ENCODE measurements at regions not wholly inside any gene's neighbourhood (a gene's known extent, or its start where the extent isn't known, plus 50 kb on each side); places are given as distances from the start of the nearest gene placed in this dataset.
"Not testable (repeated sequence)": the region's sequence is repeated elsewhere in the genome, so short reads cannot be mapped to it uniquely, and the experiment has no call there.

DNA sequence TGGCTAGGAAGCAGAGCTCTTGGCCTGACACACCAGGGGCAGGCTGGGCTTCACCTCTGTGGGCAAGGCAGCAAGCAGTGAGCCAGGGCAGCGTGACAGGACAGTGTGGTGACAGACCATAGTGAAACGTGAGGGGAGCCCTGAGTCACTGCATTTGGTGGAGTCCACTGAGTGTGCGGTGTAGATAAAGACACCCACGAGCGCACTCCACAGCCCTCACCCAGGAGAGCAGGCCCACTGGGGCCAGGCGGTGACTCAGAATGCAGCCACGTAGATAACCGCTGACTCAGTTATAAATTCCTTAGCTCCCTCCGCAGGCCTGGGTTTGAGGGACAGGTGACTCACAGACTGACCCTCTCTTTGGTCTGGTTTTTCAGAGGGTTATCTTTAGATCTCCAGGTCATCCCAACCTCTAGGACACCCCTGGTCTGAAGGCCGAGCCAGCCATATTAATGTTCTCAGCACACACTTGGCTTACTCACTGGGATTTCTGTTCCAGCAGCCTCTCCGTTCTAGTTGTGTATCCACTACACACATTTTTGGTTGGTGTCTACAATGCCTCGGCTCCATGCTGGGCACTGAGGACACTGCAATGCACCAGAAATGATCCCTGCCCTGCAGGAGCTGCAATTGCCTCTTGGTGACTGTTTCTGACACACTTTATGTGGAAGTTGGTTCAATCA, 90.2 kb upstream of the TSPAN2 start:
- DNase-seq (ENCODE audit: low read depth), result peak; percentile 96

DNA sequence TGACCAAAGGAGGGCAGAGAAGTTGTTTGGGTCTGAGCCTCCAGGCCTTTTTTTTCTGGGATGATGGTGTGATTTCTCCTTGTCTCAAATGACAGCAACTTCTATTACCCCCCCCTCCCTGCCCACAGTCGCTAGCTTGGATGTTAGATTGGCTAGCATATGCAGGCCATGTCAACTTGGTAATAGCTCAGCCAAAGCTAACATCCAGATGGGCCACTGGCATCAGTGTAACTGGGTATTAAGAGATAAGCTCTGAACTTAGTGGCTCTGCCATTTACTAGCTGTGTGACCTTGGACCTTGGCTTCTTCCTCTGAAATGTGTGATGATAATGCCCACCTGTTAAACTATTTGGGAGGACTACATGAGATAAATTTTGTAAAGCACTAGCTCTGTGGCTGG, 86.9 kb upstream of the TSPAN2 start:
- no peak for DNase-seq (ENCODE audit: low read depth)

DNA sequence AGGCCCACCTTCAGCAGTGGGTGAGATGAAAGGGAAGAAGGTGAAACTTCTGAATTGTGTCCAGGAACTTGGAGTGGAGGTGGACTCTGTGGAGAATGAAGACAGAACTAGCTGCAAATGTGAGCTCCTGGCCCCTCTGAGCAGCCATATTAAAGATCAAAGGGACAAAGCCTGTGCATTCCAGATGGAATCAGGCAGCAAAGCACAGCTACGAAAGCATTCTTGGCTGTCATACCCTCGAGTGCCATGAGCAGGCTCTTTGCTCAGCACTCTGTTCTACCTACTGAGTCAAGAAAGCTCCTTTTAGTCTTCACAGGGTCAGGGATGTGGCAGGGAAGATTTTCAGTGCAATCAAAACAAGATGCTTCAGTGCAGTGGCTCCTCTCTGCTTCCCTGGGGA, 86.3 kb upstream of the TSPAN2 start:
- DNase-seq (ENCODE audit: low read depth), result no peak

DNA sequence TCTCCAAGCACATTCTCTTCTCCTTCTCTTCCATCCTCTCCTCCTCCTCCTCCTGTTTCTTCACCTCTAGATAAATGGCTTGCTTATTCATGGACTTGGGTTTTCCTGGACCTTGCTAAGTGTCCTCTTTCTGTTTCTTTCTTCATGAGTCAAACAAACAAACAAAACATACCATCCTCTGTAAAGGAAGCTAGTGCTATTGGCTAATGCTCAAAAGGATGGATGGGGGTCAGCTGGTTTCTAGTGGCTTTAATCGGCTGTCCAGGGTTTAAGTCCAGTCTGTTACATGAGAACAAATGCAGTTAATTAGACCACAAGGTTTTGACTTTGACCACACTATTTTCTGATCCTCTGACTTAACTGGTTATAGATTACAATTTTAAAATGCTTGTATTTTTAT, 83.8 kb upstream of the TSPAN2 start:
- no peak for DNase-seq (ENCODE audit: low read depth)

DNA sequence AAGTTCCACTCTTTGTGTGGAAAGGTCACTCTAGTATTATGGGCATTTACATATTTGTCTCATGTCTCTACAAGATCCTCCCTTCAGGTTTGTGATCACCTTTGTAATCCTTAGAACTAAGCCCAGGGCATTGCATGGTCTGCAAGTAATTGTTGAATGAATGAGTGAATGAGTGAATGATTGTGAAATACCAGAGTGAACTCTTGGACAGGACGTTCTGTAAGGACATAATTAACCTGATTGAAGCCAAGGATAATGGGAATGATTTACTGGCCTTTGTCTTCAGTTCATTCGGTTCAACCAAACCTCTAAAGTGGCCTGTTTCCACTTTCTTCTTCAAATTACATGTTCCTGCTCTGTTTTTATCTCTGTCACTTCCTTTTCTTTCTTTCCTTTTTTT, 83.0 kb upstream of the TSPAN2 start:
- no peak for DNase-seq (ENCODE audit: low read depth)

DNA sequence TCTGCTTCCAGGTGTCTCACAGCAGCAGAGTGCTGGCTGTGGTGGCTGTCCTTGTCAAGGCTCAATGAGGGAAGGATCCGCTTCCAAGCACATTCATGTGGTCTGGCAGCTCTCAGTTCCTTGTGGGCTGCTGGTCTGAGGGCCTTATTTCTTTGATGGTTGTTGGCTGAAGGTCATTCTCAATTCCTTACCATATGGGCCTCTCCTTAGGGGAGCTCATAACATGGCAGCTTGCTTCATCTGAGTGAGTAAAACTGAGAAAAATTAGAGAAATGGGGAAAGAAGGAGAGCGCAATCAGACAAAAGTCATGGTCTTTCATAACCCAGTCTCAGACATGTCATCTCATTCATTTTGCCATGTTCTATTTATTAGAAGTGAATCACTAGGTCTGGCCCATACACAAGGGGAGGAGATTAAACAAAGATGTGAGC, 81.7 kb upstream of the TSPAN2 start:
- DNase-seq (ENCODE audit: low read depth), result no peak

DNA sequence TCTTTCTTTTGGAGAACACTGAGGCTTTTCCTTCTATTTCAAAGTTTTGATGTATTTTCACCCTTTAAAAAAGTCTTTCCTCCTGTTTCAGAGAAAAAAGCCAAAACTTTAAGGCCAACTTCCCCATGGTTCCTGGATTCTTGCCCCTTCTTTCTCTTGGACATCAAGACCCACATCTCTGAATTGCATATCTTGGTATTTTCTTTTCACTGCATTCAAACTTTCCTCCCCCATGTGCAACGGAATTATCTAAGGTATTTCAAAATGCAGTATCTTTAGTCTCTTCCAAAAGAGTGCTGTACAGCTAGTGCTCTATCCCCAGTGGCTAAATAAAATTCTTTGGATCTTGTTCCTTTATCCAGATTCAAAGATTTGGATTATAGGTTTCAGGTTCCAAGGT, 81.1 kb upstream of the TSPAN2 start:
- no peak for DNase-seq (ENCODE audit: low read depth)

DNA sequence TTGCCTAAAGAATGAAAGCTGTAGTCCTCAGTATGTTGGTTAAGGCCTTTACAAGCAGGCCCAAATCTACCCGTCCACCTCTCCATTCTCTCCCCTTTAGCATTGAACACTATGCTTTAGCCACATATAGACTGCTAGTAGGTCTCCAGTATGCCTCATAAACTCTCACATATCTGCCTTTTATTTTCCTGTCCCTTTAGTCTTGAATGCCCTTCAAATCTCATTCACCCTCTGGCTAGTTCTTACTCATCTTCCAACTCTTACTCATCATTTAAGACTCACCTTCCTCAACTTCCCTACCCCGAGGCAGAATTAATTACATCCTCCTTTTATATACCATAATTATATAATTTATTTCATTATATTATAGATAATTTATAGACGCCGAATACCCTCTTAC, 78.7 kb upstream of the TSPAN2 start:
- DNase-seq (ENCODE audit: low read depth), result no peak

DNA sequence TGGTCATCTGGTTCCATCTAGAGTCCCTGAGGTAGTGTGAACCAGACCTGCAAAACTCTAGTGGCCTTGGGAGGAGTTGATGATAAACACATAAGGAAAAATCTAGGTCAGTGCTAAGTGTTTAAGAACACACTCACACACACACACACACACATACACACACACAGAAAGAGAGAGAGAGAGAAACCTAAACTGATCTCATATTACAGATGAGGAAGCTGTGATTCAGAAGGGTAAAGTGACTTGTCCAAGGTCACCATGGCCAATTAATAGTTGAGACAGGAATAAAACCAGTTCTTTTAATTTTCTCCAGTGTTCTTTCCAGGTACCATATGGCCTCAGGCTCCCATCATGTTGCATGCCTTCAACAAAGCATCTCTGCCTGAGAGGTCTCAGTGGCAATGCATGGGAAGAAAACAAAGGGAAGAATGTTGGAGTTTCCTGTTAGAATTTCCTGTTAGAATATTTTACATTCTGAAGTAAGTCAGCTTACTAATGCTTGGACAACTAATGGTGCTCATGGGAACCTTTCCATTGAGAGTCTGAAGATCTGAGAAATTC, 77.3 kb upstream of the TSPAN2 start:
- peak; percentile 39 for DNase-seq (ENCODE audit: low read depth)

DNA sequence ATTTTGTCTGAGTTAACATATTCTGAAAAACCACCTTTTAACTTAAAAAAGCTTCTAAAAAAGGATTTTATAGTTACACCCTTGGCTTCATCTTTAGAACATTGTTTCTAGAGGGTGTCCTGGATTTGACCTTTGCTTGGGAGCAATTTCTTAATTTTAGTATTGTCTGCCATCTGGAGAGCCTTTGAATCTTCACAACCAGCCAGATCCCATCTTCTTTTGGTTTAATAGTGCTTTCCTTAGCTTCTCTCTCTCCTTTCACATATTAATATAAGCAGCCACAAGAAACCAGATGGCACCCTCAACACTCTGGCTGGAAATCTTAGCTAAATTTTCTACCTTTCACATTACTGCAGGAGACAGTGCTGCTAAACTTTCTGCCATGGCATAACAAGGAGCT, 76.5 kb upstream of the TSPAN2 start:
- DNase-seq (ENCODE audit: low read depth), result no peak

DNA sequence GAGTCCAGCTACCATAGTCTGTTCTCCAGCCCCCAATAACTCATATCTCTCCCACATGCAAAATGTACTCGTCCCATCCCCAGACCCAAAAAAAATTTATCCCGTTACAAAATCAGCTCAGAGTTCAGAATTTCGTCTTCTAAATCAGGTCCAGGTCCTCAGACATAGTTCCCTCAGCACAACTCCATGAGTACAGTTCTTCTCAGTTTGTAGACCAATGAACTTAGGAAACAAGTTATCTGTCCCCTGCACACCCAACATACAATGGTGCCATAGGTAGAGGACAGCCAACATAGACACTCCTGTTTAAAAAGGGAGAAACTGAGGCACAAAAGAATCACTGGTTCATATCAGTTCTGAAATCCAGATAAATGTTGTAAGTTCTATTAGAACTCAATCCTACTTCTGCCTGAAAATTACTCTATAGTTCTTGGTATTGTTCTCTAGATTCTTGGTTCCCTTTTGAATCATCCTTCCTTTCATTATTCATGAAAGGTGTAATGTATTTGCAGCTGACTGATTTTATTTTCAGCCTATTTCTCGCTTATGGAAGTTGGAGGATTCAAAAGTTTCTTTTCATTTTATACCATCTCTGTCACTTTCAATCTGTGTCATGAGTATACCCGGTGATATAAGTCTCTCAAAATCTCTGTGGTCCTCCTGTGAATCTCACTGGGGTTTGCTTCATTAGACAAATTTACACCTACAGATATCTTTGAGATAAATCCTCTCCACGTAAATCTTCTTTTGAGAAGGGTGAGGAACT, 75.8 kb upstream of the TSPAN2 start:
- DNase-seq (ENCODE audit: low read depth), result no peak

DNA sequence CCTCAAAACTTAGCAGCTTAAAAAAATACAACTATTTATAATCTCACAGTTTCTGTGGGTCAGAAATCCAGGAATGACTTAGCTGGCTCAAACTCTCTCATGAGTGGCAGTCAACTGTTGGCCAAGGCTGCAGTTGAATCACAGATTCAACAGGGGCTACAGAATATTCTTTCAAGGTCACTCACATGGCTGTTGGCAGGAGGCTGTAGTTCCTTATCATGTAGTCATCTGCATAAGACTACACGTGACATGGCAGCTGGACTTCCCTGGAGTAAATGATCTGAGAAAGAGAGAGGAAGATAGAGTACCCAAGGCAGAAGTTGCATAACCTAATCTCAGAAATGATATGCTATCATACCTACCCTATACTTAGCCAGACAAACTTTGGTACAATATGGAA, 75.2 kb upstream of the TSPAN2 start:
- DNase-seq (ENCODE audit: low read depth), result no peak

DNA sequence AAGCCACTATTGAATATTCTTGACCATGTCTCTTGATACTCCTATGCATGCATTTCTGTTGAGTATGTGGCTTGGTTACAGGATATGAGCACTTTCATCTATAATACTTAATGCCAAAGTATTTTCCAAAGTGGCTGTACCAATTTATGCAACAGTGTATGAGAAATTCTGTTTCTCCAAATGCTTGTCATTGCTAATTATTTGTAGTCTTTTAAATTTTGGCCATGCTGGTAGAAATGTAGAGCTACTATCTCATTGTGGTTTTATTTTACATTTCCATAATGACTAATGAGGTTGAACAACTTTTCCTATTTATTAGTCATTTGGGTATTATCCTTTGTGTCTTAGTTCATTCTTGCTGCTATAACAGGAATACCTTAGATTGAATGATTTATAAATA, 71.4 kb upstream of the TSPAN2 start:
- DNase-seq (ENCODE audit: low read depth), result no peak

DNA sequence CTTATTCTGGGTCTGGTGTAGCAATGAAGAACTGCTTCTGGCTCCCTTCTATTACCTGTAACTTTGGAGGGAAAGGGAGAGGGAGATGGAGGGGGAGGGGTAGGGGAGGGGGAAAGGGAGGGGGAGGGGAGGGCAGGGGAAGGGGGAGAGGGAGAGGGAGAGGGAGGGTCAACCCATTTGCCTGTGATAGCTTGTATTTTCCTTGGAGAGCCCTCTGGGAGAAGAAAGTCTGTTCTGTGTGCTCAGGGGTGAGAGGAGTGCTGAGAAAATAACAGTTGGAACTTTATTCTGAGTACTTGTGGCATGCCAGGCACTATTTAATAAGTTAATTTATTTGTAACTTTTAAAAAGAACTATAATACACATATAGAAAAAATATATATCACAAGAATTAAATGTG, 70.7 kb upstream of the TSPAN2 start:
- DNase-seq (ENCODE audit: low read depth), result no peak

DNA sequence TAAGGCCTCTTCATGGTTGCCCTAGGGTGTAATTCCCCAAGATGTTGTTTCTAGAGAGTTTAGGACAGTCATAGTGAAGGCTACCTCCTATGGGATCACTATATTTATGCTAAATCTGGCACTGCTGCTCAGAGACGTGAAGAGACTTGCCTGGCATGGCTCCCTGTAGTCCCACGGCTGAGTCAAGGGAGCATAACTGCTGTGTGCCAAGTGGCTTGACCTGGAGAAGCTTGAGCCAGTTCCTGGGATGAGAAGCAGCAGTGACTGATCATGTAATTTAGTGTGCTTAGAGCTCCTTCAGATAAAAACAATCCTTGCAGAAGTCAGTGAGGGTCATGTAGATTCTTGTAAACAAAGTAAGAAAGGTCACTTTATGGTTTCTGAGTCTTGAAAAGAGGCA, 68.9 kb upstream of the TSPAN2 start:
- DNase-seq (ENCODE audit: low read depth), result no peak

DNA sequence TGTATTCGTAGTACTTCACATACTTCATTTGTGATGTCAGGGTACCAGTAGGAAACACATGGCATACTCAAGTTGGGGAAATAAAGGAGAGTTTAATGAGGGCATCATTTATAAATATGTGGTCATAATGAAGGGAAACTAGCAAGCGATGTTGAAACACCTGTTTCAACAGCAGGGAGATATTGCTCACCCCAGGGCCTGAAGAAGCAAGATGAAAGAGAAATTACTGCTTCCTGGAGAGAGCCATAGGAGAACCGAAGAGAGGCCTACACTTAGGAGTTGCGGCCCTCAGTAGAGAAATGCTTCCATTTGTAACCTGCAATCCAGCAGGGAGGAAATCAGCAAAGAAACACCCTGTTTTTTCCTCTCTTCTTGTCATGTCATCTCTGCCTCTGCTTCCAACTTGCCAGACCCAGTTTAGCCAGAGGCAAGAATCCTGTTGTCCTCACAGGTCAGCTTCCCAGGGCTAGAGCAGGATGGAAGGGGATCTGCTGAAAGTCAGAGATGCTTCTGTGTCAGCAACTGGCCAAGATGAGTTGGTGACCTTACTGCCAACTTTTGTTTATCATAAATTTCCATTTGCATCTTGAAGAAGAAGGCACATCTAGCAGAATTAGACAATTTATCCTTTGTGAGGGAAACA, 67.6 kb upstream of the TSPAN2 start:
- DNase-seq (ENCODE audit: low read depth), result no peak

DNA sequence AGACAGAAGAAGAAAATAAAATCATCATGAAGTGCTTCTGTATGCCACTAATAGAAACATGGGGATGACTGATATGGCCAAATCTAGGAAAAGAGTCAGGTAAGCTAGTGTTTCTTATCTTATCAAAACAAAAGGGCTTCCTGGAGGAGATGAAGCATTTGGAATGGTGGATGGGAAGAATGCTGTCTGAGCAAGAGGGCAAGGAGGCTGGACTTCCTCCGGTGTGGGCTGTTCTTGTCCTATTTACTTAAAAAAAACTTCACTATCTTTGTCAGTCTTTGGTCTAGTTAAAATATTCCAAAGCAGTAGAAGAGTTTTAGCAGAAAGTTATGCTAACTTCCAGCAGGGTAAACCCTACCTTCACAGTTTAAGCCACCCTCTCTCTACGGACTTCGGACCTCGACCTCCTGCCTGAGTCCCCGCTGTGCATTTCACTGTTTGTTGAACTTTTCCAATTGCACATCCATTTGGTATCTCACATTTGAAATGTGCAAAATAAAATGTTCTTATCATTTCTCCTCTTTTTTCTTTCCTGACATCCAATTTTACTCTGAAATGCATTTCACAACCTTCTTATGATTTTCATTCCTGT, 64.8 kb upstream of the TSPAN2 start:
- no peak for DNase-seq (ENCODE audit: low read depth)

DNA sequence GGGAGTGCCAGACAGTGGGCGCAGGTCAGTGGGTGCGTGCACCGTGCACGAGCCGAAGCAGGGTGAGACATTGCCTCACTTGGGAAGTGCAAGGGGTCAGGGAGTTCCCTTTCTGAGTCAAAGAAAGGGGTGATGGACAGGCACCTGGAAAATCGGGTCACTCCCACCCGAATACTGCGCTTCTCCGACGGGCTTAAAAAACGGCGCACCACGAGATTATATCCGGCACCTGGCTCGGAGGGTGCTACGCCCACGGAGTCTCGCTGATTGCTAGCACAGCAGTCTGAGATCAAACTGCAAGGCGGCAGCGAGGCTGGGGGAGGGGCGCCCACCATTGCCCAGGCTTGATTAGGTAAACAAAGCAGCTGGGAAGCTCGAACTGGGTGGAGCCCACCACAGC, 58.6 kb upstream of the TSPAN2 start:
- DNase-seq (ENCODE audit: low read depth), result not testable (repeated sequence)

DNA sequence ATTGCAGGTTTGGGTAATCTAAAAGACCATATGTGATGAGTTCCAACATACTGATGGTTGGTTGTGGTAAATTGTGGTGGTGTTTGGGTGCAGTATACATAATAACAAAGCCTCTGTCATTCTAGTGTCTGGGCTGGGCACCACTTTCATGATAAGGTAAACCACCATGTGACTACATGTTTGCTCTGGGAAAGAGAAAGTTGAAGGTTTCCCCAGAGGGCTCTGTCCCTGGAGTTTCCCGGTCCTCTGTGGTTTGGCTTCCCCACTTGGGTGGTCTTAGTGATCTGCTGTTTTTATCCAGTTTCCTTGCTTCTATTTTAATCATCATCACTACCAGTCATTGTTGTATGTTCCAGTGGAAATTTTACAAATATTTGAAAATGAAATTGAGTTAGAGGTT, 55.9 kb upstream of the TSPAN2 start:
- no peak for DNase-seq (ENCODE audit: low read depth)

DNA sequence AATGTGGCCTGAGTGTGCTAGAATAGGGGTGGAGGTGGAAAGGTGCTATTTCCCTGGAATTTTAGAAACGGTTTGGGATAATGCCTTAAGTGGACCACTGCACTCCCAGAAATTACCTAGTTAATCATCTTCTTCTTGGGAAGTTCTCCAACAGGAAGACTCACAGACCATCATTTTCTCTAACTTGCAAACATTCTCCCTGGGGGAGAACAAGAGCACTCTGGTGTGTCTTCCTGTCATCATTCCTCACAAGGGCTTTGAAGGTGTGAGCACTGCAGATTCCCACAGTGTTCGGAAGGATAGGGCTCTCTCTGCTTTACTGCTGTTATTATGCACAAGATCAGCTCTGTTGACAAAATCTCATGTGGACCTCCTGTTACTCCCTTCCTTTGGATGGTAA, 54.9 kb upstream of the TSPAN2 start:
- no peak for DNase-seq (ENCODE audit: low read depth)

DNA sequence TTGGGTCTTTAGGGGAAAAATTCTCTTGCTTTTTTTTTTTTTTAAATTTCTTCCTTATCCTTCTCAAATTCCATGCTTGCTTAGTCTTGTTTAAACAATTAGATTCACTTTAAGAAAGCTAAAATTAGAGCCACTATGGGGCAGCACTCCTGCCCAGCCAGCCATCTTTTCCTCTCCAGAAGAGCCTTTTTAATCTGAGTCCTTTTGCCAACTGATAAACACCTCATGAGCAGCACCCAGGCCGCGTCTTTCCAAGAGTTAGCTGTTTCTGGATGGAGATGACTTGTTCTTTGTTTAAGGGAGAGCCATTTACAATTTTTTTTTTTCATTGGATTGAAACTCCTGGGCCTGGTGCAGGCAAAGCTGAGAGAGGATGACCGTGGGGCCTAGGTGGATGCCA, 53.3 kb upstream of the TSPAN2 start:
- DNase-seq (ENCODE audit: low read depth), result no peak

DNA sequence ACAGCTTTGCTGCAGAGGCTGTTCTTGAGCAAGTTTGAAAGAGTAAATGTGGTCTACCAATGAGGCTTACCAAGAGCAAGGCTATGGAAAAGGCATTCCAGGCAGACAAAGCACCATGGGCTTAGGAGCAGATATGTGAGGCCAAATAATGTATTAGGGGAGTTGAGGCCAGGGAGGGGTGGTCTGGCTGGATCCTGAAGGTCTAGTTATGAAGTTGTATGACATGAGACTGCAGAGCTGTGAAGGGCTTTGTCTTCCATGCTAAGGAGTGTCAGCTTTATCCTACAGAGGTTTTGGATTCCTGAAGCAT, 51.8 kb upstream of the TSPAN2 start:
- no peak for DNase-seq (ENCODE audit: low read depth)
